H9 (cell line): ENCODE measurements at regions not wholly inside any gene's neighbourhood (a gene's known extent, or its start where the extent isn't known, plus 50 kb on each side); places are given as distances from the start of the nearest gene placed in this dataset.

ENCODE experiments used
- DNase-seq: peaks from one replicate; pipeline ENCODE4 v3.0.0-alpha.2; 2017
- H2AFZ ChIP-seq: one replicate; pipeline ENCODE4 v1.6.1; 2013; ENCODE audit warnings: mild to moderate bottlenecking, low read length, control low read depth, moderate library complexity
- H2AK5ac ChIP-seq: 2 replicates; pipeline ENCODE4 v1.6.1; 2013; ENCODE audit warnings: low read length, control low read depth, mixed read lengths; ENCODE audit not compliant: insufficient read length
- H2BK120ac ChIP-seq: one replicate; pipeline ENCODE4 v1.6.1; 2013; ENCODE audit warnings: low read depth, mild to moderate bottlenecking, low read length, control low read depth, inconsistent platforms; ENCODE audit not compliant: poor library complexity, severe bottlenecking
- H2BK12ac ChIP-seq: 2 replicates; pipeline ENCODE4 v1.6.1; 2013; ENCODE audit warnings: low read length, control low read depth, mixed read lengths, low read depth; ENCODE audit not compliant: insufficient read length
- H2BK15ac ChIP-seq: 2 replicates; pipeline ENCODE4 v1.6.1; 2013; ENCODE audit warnings: low read depth, low read length, control low read depth
- H2BK20ac ChIP-seq: one replicate; pipeline ENCODE4 v1.6.1; 2013; ENCODE audit warnings: low read depth, mild to moderate bottlenecking, low read length, control low read depth, inconsistent platforms; ENCODE audit not compliant: poor library complexity, severe bottlenecking
- H2BK5ac ChIP-seq: 2 replicates; pipeline ENCODE4 v1.6.1; 2013; ENCODE audit warnings: low read length, control low read depth, mixed read lengths; ENCODE audit not compliant: insufficient read length
- H3K14ac ChIP-seq: 2 replicates; pipeline ENCODE4 v1.6.1; 2013; ENCODE audit warnings: low read length, control low read depth; ENCODE audit not compliant: insufficient read depth
- H3K18ac ChIP-seq: 2 replicates; pipeline ENCODE4 v1.6.1; 2013; ENCODE audit warnings: low read depth, mild to moderate bottlenecking, mixed read lengths, low read length, control low read depth; ENCODE audit not compliant: insufficient read length
- H3K23ac ChIP-seq: 2 replicates; pipeline ENCODE4 v1.6.1; 2013; ENCODE audit warnings: low read length, control low read depth, mixed read lengths, low read depth; ENCODE audit not compliant: insufficient read length
- H3K23me2 ChIP-seq: 2 replicates; pipeline ENCODE4 v1.6.1; 2013; ENCODE audit warnings: low read depth, mild to moderate bottlenecking, mixed read lengths, low read length, control low read depth; ENCODE audit not compliant: insufficient read length, poor library complexity, severe bottlenecking
- H3K27ac ChIP-seq: 2 replicates; pipeline ENCODE4 v1.5.1; 2013; ENCODE audit warnings: low read length, control low read depth, mixed read lengths, low read depth; ENCODE audit not compliant: insufficient read length
- H3K27me3 ChIP-seq: 2 replicates; pipeline ENCODE4 v1.6.1; 2013; ENCODE audit warnings: low read length, control low read depth, inconsistent platforms; ENCODE audit not compliant: insufficient read depth
- H3K4ac ChIP-seq: 2 replicates; pipeline ENCODE4 v1.6.1; 2013; ENCODE audit warnings: low read depth, mild to moderate bottlenecking, control low read depth, inconsistent platforms, low read length, moderate library complexity
- H3K4me1 ChIP-seq: 2 replicates; pipeline ENCODE4 v1.6.1; 2013; ENCODE audit warnings: low read length, control low read depth, inconsistent platforms; ENCODE audit not compliant: insufficient read depth
- H3K4me2 ChIP-seq: 2 replicates; pipeline ENCODE4 v1.6.1; 2013; ENCODE audit warnings: low read length, control low read depth, mixed read lengths; ENCODE audit not compliant: insufficient read length, insufficient read depth
- H3K56ac ChIP-seq: 2 replicates; pipeline ENCODE4 v1.6.1; 2013; ENCODE audit warnings: low read depth, mild to moderate bottlenecking, mixed read lengths, low read length, control low read depth; ENCODE audit not compliant: insufficient read length
- H3K79me1 ChIP-seq: 2 replicates; pipeline ENCODE4 v1.6.1; 2013; ENCODE audit warnings: low read depth, mild to moderate bottlenecking, moderate library complexity, low read length, control low read depth, inconsistent platforms; ENCODE audit not compliant: insufficient read depth, poor library complexity, severe bottlenecking
- H3K79me2 ChIP-seq: 2 replicates; pipeline ENCODE4 v1.6.1; 2013; ENCODE audit warnings: low read length, control low read depth, inconsistent platforms; ENCODE audit not compliant: insufficient read depth
- H3K9ac ChIP-seq: 2 replicates; pipeline ENCODE4 v1.6.1; 2013; ENCODE audit warnings: low read length, control low read depth, mixed read lengths; ENCODE audit not compliant: insufficient read length; ENCODE audit errors: extremely low read depth
- H3K9me3 ChIP-seq: one replicate; pipeline ENCODE4 v1.6.1; 2013; ENCODE audit warnings: low read depth, low read length, inconsistent platforms; ENCODE audit not compliant: control insufficient read depth
- H3T11ph ChIP-seq: one replicate; pipeline ENCODE4 v1.6.1; 2013; ENCODE audit warnings: mild to moderate bottlenecking, low read length, control low read depth, inconsistent platforms
- H4K20me1 ChIP-seq: one replicate; pipeline ENCODE4 v1.6.1; 2013; ENCODE audit not compliant: control insufficient read depth, insufficient read length, insufficient read depth
- H4K5ac ChIP-seq: 2 replicates; pipeline ENCODE4 v1.6.1; 2013; ENCODE audit warnings: low read depth, mild to moderate bottlenecking, mixed read lengths, low read length, control low read depth; ENCODE audit not compliant: insufficient read length
- H4K8ac ChIP-seq: replicated peaks from 2 replicates; pipeline ENCODE4 v1.6.1; 2013; ENCODE audit warnings: low read length, control low read depth, mixed read lengths, low read depth; ENCODE audit not compliant: insufficient read length
- H4K91ac ChIP-seq: 2 replicates; pipeline ENCODE4 v1.6.1; 2013; ENCODE audit warnings: low read depth, mild to moderate bottlenecking, moderate library complexity, mixed read lengths, low read length, control low read depth; ENCODE audit not compliant: insufficient read length
- H3K27ac Mint-ChIP-seq, 3 experiments: 2 replicates in 2 of 3; 3 replicates in 1 of 3; pipeline ENCODE4 v1.8.0; 2020 to 2021; ENCODE audit warnings: mixed read lengths in 3 of 3, mild to moderate bottlenecking in 1 of 3, moderate library complexity in 1 of 3
- H3K27me3 Mint-ChIP-seq: 2 replicates; pipeline ENCODE4 v1.8.0; 2021; ENCODE audit warnings: low read depth, mild to moderate bottlenecking, moderate library complexity, mixed read lengths
- H3K36me3 Mint-ChIP-seq, 3 experiments: 2 replicates in 2 of 3; 3 replicates in 1 of 3; pipeline ENCODE4 v1.8.0; 2020 to 2021; ENCODE audit warnings: low read depth in 3 of 3, mixed read lengths in 3 of 3; ENCODE audit not compliant: insufficient read depth in 1 of 3
- H3K4me1 Mint-ChIP-seq, 2 experiments: 2 replicates each; pipeline ENCODE4 v1.8.0; 2020; ENCODE audit warnings: mixed read lengths in 2 of 2
- H3K4me3 Mint-ChIP-seq, 2 experiments: 2 replicates in 1 of 2; 3 replicates in 1 of 2; pipeline ENCODE4 v1.8.0; 2020 to 2021; ENCODE audit warnings: mild to moderate bottlenecking in 2 of 2, mixed read lengths in 2 of 2, moderate library complexity in 1 of 2
- H3K9me3 Mint-ChIP-seq, 2 experiments: 2 replicates in 1 of 2; 3 replicates in 1 of 2; pipeline ENCODE4 v1.8.0; 2020; ENCODE audit warnings: mild to moderate bottlenecking in 2 of 2, mixed read lengths in 2 of 2, moderate library complexity in 1 of 2
- CTCF ChIP-seq: fragments of 200-600 bp; sonication (generic); conservative IDR thresholded peaks from 3 replicates; pipeline ENCODE4 v1.8.0; 2021; ENCODE audit warnings: antibody characterized with exemption, mild to moderate bottlenecking
- WGBS: extraction: QIAGEN DNeasy Blood & Tissue Kit; methylation state at CpG from one replicate; pipeline ENCODE4 v1.1.7; 2013; ENCODE audit warnings: missing lambda C conversion rate, low lambda C conversion rate, mixed read lengths; ENCODE audit not compliant: insufficient read length; ENCODE audit errors: extremely low coverage; 5-methylcytosine and 5-hydroxymethylcytosine counted together

DNA sequence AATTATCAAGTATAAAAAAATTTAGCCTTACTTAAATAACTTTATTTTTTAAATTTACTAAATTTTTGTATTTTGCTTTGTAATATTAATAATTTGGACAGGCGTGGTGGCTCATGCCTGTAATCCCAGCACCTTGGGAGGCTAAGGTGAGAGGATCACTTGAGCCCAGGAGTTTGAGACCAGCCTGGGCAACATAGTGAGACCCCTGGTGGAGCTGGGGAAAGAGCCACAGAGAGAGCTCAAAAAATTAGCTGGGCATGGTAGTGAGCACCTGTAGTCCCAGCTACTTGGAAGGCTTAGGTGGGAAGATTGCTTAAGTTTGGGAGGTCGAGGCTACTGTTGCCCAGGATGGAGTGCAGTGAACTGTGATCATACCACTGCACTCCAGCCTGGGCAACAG lies 143.5 kb downstream of the B3GNT2 start:
- Histone ChIP-seq H2BK15ac (no peak overlapping the region), H4K91ac (no peak overlapping the region), H2BK120ac (no peak overlapping the region), H3K79me1 (no peaks in the 10 kb centered on the region), H3K9ac (no peak overlapping the region), H3K18ac (no peak overlapping the region), H4K5ac (no peak overlapping the region), H3K14ac (no peak overlapping the region), H2AFZ (no peak overlapping the region), H2BK20ac (no peak overlapping the region), H3K4me1 (no peaks in the 10 kb centered on the region; the same call in 1 of the 2 replicates), H2AK5ac (no peak overlapping the region), H3K4me2 (no peak overlapping the region), H3K23ac (no peak overlapping the region), H3K27ac (no peak overlapping the region), H3T11ph (no peak overlapping the region), H2BK12ac (no peak overlapping the region), H4K8ac (no peak overlapping the region), H3K23me2 (no peaks in the 10 kb centered on the region), H2BK5ac (no peak overlapping the region), H3K9me3 (no peaks in the 10 kb centered on the region), H4K20me1 (no peaks in the 10 kb centered on the region), H3K27me3 (no peaks in the 10 kb centered on the region), H3K79me2 (no peaks in the 10 kb centered on the region), H3K4ac (no peak overlapping the region), H3K56ac (no peak overlapping the region)
- Mint-ChIP-seq H3K27me3 (no peaks in the 10 kb centered on the region), H3K27ac (no peak overlapping the region), H3K36me3 (no peaks in the 10 kb centered on the region), H3K4me1 (peaks cover 30 to 51% of the 10 kb centered on the region in 2 experiments), H3K4me3 (no peak overlapping the region), H3K9me3 (no peaks in the 10 kb centered on the region)
- WGBS = no CpG with 5 or more reads among the region's 2 CpGs
- TF ChIP-seq CTCF = no peak
- DNase-seq = no peak
